AG10803 (cell line): ENCODE measurements at regions not wholly inside any gene's neighbourhood (a gene's known extent, or its start where the extent isn't known, plus 50 kb on each side); places are given as distances from the start of the nearest gene placed in this dataset.

ENCODE experiments used
- DNase-seq: peaks from one replicate; pipeline ENCODE4 v3.0.0; 2010; ENCODE audit warnings: low read depth
- H3K4me3 ChIP-seq: 2 replicates; pipeline ENCODE4 v1.5.1; 2011; ENCODE audit warnings: mild to moderate bottlenecking, low read length, control low read depth
- CTCF ChIP-seq: conservative IDR thresholded peaks from 2 replicates; pipeline ENCODE4 v1.5.1; 2011; ENCODE audit warnings: mild to moderate bottlenecking, low read length, control low read depth, inconsistent platforms

GRCh38 chr2:188734691-188735090 lies 239.5 kb upstream of the COL3A1 start:
- DNase-seq, result peak; percentile 35
- H3K4me3 ChIP-seq, result no peak overlapping the region
- TF ChIP-seq CTCF, result no peak

GRCh38 chr2:188746727-188747126 lies 227.4 kb upstream of the COL3A1 start:
- peak; percentile 25 for DNase-seq
- TF ChIP-seq CTCF, result no peak

GRCh38 chr2:188751816-188752215 lies 222.4 kb upstream of the COL3A1 start:
- no peak for DNase-seq
- no peak for TF ChIP-seq CTCF
- H3K4me3 ChIP-seq, result no peak overlapping the region

More at GRCh38 chr2:188746727-188747126, 227.4 kb upstream of the COL3A1 start:
- no peak overlapping the region for H3K4me3 ChIP-seq

GRCh38 chr2:188752311-188752710 lies 221.9 kb upstream of the COL3A1 start:
- no peak for DNase-seq
- no peak for TF ChIP-seq CTCF
- H3K4me3 ChIP-seq, result no peak overlapping the region

GRCh38 chr2:188762151-188762550 lies 212.0 kb upstream of the COL3A1 start:
- no peak overlapping the region for H3K4me3 ChIP-seq
- no peak for TF ChIP-seq CTCF
- no peak for DNase-seq

- DNase-seq, result peak; percentile 64
- H3K4me3 ChIP-seq, result no peak overlapping the region
- TF ChIP-seq CTCF, result peak; percentile 29
Observed at GRCh38 chr2:188765522-188766470, 208.4 kb upstream of the COL3A1 start.

GRCh38 chr2:188766471-188766856 lies 207.7 kb upstream of the COL3A1 start:
- TF ChIP-seq CTCF, result no peak
- H3K4me3 ChIP-seq, result no peak overlapping the region
- DNase-seq, result peak; percentile 43
